ENCODE measurements at regions not wholly inside any gene's neighbourhood (a gene's known extent, or its start where the extent isn't known, plus 50 kb on each side); places are given as distances from the start of the nearest gene placed in this dataset.

GRCh38 chr18:77990131-77990530 is 740.5 kb downstream of the GALR1 start:
- DNase-seq (ENCODE audit: low spot score): no peak

- no peak for DNase-seq (ENCODE audit: low spot score)
Observed at GRCh38 chr18:77990901-77991300, 741.3 kb downstream of the GALR1 start.

- DNase-seq (ENCODE audit: low spot score): no peak
Observed at GRCh38 chr18:77992057-77992456, 742.4 kb downstream of the GALR1 start.

GRCh38 chr18:77993188-77993981 is 743.7 kb downstream of the GALR1 start:
- no peak for DNase-seq (ENCODE audit: low spot score)

- DNase-seq (ENCODE audit: low spot score): no peak
Observed at GRCh38 chr18:77995593-77995992, 745.9 kb downstream of the GALR1 start.

- no peak for DNase-seq (ENCODE audit: low spot score)
Observed at GRCh38 chr18:77996737-77997136, 747.1 kb downstream of the GALR1 start.

GRCh38 chr18:78001811-78002210 is 752.2 kb downstream of the GALR1 start:
- DNase-seq (ENCODE audit: low spot score): no peak

GRCh38 chr18:78006006-78006773 is 756.5 kb downstream of the GALR1 start:
- no peak for DNase-seq (ENCODE audit: low spot score)

GRCh38 chr18:78006774-78007260 is 757.2 kb downstream of the GALR1 start:
- no peak for DNase-seq (ENCODE audit: low spot score)

- no peak for DNase-seq (ENCODE audit: low spot score)
Observed at GRCh38 chr18:78010363-78010762, 760.7 kb downstream of the GALR1 start.

GRCh38 chr18:78017869-78018268 is 768.2 kb downstream of the GALR1 start:
- no peak for DNase-seq (ENCODE audit: low spot score)

- no peak for DNase-seq (ENCODE audit: low spot score)
Observed at GRCh38 chr18:78021196-78021595, 771.5 kb downstream of the GALR1 start.

- DNase-seq (ENCODE audit: low spot score): no peak
Observed at GRCh38 chr18:78031589-78031988, 781.9 kb downstream of the GALR1 start.

GRCh38 chr18:78031991-78032390 is 782.3 kb downstream of the GALR1 start:
- DNase-seq (ENCODE audit: low spot score): no peak

GRCh38 chr18:78032574-78032973 is 782.9 kb downstream of the GALR1 start:
- DNase-seq (ENCODE audit: low spot score): no peak

- DNase-seq (ENCODE audit: low spot score): no peak
Observed at GRCh38 chr18:78034755-78035154, 785.1 kb downstream of the GALR1 start.

GRCh38 chr18:78041218-78041617 is 791.6 kb downstream of the GALR1 start:
- DNase-seq (ENCODE audit: low spot score): no peak

- no peak for DNase-seq (ENCODE audit: low spot score)
Observed at GRCh38 chr18:78046631-78047030, 797.0 kb downstream of the GALR1 start.

- no peak for DNase-seq (ENCODE audit: low spot score)
Observed at GRCh38 chr18:78049281-78049680, 799.6 kb downstream of the GALR1 start.

- no peak for DNase-seq (ENCODE audit: low spot score)
Observed at GRCh38 chr18:78054801-78055200, 805.2 kb downstream of the GALR1 start.

- no peak for DNase-seq (ENCODE audit: low spot score)
Observed at GRCh38 chr18:78056011-78056410, 806.4 kb downstream of the GALR1 start.

GRCh38 chr18:78069784-78070664 is 820.4 kb downstream of the GALR1 start:
- DNase-seq (ENCODE audit: low spot score): no peak
